HG03469 (cell line): ENCODE measurements at regions not wholly inside any gene's neighbourhood (a gene's known extent, or its start where the extent isn't known, plus 50 kb on each side); places are given as distances from the start of the nearest gene placed in this dataset.
"Not testable (repeated sequence)": the region's sequence is repeated elsewhere in the genome, so short reads cannot be mapped to it uniquely, and the experiment has no call there.

ENCODE experiments used
- ATAC-seq: cut with Tn5 transposase; IDR thresholded peaks from one replicate; pipeline ENCODE4 v1.9.1; 2021; ENCODE audit warnings: mild to moderate bottlenecking, moderate library complexity, moderate number of reproducible peaks; ENCODE audit not compliant: unreplicated experiment

DNA sequence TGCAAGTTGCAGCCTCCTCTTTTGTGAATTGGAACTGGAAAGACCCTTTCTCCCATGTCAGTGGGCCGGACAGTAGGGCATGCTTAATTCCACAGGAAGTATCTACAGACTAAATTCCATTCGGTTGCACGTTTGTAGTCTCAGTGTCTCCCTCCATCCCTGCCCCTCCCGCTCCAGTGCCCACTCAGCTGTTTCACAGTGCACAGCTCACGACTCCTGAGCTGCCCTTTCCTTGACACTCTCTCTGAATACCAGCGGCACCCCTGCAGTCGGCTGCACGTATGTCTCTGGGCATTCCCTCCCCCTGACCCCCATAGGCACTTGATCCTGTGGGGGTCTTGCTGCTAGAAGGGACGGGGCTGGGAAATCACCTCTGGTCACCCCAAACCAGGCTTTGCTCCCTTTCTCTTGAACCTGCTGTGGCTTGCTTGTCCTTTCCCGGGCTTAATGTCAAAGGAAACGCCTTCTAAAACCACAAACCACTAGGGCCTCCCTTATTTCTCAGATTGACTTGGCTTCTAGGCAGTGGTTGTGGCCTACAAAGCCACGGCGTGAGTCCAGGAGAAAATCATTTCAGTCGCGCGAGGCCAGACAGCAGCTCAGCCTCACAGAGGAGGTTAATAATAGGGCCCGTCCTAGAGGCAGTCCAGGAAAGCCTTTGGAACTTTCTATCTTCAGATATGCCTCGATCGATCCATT lies 365.3 kb upstream of the PROX1 start:
- peak; percentile 76 for ATAC-seq

DNA sequence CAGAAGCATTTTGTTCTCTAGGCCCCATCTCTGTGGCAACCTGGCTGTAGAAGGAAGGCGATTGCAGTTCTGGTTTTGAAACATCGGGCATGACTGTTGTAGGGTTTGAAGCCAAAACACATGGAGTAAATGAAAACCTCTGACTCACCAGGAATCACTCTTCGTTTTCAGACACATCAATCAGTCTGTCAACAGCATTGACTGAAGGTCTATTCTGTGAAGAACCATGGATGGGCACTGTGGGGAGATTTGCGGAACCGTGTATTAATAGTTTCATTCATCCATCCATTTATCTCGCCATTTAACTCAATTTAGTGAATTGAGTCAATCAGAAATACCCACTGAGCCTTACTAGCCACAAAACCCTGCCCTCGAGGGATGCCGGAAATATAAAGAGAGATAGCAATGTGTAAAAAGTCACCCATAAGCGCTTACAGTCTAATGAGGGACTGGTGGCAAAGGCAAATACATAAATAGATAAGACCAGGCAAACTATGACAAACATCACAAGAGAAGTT lies 364.6 kb upstream of the PROX1 start:
- ATAC-seq = no peak

DNA sequence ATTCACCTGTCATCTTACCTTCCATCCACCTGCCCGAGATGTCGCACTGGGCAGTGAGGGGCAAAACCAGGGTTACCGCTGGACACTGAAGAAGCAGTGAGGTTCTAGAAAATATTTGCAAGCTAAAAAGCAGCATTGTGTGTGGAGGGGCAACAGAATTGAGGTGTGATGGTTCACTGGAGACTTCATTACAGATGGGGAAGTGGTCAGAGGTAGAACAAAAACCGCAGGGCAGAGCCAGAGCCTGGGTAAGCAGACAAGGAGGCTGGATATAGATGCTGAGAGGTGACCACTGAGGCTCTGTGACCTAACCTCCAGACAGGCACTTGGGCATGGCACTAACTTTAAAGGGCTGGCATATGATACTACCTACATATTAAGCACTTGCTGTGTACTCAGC lies 363.9 kb upstream of the PROX1 start:
- no peak for ATAC-seq

DNA sequence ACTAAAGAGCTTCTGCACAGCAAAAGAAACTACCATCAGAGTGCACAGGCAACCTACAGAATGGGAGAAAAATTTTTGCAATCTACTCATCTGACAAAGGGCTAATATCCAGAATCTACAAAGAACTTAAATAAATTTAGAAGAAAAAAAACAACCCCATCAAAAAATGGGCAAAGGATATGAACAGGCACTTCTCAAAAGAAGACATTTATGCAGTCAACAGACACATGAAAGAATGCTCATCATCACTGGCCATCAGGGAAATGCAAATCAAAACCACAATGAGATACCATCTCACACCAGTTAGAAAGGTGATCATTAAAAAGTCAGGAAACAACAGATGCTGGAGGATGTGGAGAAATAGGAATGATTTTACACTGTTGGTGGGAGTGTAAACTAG lies 351.0 kb upstream of the PROX1 start:
- not testable (repeated sequence) for ATAC-seq

DNA sequence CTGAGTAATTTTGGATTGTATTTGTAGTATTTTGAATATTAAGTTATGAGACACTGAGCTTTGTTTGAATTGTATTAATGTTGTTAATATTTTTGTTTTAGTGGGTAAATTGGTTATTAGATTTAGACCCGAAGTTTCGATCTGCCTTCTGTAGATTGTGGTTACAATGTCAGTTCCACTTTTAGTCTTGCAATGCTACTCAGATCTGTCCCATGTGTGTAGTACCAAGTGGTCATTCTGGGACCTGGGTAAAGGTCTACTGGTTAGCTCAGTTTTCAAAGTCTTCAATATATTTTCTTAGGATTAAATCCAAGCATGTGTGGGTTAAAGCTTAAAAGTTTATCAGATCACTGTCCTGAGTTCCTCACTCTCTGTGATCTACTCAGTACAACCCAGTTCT lies 346.5 kb upstream of the PROX1 start:
- no peak for ATAC-seq

DNA sequence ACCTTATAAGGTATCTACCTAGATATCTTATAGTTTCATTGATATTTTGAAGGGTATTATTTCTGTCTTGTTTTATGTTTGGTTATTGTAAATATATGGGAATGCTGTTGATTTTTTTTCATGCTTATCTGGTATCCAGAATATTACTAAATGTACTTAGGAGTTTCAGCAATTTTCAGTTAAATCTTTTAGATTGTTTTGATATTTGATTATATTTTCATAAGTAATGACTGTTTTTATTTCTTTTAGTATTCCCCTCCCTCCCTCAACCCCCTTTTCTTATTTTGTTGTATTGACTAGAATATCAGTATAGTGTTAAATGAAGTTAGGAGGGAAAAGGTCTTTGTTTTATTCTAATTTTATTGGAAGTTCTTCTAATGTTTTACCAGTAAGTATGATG lies 344.4 kb upstream of the PROX1 start:
- ATAC-seq = no peak

DNA sequence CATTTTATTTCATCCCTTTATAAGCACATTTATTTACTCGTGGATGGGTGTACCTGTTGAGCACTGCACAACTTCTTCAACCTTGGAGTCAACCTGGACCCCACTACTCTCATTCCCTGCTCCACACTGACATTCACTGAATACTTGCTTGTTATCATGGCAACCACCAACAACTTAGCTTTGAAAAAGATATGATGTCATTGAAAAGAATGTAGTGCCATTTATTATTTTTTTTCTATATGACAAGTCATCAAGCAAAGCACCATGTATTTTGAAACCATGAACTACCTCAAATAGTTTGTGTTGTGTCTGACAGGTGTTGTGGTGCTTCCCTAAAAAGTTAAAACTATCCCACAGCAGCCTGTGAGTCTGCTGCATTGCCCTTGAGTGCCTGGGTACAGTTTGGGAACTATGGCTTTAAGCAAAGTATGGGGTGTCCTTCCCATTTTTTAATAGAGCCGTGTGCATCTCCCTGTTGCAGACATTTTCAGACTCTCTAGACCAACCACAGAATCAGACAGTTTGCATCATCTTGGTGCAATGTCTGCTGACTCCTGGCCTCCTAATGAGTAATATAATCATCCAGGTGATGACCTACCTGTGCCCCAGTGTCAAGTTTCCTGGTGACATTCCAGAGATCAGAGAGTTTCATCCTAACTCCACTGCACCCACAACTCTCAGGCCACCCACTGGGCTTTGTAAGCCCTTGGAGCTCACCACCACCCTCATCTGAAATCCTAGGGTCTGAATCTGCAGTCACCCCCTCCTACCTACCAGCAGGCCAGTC lies 339.7 kb upstream of the PROX1 start:
- no peak for ATAC-seq

DNA sequence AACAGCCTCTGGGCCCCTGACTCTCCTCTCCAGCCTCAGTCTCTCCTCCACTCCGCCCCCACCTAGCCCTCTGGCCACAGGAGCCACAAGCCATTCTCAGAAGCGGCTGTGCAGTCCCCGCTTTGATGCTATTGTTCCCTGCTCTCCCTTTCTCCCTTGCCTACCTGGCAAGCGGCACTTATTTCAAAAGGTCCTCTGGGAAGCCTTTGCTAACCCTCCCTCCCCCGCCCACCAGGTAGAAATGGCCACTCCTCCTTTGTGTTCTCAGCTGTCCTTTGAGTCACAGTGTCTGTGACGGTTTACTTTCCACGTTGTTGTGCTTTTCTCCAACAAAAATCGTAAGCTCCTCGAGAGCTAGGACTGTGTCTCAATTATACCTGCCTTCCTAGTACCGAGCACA lies 338.4 kb upstream of the PROX1 start:
- ATAC-seq = no peak

DNA sequence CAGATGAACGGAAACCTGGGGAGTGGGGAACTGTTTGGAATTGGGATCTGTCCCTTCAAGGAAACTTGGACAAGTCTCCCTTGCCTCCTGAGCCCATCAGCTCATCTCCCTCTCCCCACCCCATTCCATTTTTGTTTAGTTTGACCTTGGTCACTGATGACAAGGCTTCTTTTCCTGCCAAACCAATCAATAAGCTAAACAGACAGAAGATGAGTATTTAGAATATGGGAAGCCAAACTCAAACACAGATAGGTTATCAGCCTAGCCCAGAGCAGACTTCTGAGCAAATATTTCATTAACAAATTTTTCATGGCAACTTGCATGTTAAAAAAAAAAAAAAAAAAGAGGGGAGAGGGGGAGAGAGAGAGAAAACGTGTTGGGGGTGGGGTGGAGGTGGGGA lies 337.2 kb upstream of the PROX1 start:
- ATAC-seq = no peak

DNA sequence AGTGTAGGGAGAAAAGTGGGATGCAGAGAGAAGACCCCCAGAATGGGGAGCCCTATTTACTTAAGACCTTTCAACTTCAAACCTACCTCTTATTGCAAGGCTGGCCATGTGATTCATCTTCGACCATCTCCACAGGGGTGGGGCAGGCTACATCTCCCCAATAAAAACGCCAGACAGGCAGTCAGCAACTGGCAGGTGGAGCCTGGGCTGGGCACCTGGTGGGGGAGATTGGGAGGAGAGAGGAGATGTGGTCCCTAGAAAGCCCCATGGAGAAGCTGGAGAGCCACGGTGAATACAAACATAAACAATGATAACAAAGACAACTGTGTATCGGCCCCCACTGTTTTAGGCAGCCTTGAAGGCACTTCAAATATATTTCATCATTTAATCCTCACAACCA lies 336.7 kb upstream of the PROX1 start:
- ATAC-seq = no peak

DNA sequence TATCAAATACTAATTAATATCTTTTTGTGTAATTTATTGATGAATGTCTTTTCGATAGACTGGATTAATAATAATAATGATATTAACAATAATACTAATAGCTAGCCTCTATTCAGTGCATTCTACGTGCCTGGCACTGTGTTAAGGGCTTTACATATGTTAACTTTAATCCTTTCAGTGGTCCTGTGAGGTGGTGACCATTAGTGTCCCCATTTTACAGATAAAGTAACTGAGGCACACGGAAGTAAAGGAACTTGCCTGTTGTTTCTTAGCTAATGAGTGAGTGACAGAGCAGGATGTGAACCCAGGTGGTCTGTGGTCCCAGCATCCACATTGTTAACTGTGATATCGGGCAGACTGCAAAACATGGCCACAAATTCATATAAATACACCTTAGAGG lies 335.7 kb upstream of the PROX1 start:
- ATAC-seq = no peak

DNA sequence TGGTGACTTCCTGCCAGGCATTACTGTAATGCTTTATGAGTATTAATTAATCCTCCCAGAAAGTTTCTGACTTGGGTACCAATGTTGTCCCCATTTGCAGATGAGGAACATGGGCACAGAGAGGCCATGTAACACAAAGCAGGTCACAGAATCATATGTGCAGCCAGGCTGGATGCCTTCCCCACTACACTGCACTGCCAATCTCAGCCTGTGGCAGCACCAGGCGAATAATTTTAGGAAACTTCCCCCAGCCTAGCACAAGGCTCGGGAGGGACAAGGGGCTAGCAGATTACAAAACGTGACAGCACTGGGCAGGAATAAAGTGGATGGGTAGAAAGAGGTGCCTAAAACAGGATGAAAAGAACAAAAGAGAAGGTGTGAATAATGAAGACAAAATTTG lies 331.7 kb upstream of the PROX1 start:
- ATAC-seq = no peak

DNA sequence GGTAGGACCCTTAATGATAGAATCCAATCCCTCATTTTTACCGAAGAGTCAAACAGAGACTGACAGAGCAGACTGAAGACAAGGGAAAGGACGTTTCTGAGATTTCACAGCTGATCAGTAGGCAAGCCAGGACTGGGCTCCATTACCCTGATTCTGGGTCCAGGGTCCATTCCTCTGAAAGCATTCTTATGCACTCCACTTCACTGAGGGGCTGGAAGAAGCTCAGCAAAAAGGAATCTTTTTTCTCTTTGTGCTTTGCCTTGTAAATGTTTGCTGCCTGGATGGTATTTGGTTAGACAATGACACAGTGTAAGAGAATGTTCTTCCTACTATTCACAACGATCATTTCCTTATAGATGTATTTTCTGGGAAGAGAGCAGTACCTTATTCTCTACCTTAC lies 331.3 kb upstream of the PROX1 start:
- no peak for ATAC-seq

DNA sequence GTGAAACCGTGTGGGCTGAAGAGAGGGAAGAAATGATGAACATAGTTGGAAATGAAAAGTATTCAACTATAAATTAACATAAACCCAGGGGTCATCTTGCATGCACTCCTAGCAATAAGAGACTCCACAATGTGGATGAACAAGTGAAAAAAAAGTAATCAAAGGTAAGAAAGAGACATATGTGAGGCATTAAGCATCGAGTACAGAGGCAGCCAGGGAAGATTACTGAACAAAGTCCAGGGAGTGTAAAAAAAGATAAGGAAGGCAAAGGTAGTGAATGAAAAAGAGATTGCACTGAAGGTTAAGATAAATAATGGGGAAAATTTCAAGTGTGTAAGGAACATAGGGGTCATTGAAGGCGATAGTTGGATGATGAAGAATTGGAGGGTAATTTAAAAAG lies 330.8 kb upstream of the PROX1 start:
- no peak for ATAC-seq

DNA sequence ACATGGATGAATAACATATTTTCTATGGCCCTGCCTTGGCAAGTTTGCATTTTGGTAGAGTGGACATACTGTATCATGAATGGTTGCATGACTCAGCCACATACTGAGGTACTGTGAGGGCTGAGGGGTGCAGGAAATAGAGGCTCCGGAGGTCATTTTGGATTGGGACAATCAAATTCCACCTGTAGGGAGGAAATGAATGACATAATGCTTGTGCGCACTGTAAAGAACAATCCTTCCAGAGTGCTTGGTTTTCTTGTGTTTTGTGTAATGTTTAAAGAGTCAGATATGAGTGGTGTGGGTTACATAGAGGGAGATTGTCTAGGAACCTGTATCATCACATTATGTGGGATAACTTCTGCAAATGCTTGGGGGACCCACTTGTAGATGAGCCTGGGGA lies 329.9 kb upstream of the PROX1 start:
- no peak for ATAC-seq

DNA sequence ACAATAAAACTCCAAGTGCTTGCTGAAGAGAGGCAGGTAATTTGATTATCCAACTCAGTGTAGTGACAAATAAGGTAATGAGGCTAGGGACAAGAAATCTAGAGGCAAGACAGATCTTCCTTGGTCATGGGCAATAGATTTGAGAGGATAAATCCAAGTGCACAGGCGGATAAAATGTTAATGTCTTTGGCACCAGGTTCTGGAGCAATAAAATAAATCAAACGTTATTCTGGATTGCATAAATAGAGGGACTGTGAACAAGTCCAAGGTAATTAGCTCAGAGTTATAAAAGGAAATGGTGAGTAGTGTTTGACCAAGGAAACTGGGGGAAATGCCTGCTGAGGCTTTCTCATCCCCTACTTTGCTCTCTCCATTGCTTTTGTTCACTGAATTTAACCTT lies 329.3 kb upstream of the PROX1 start:
- no peak for ATAC-seq

DNA sequence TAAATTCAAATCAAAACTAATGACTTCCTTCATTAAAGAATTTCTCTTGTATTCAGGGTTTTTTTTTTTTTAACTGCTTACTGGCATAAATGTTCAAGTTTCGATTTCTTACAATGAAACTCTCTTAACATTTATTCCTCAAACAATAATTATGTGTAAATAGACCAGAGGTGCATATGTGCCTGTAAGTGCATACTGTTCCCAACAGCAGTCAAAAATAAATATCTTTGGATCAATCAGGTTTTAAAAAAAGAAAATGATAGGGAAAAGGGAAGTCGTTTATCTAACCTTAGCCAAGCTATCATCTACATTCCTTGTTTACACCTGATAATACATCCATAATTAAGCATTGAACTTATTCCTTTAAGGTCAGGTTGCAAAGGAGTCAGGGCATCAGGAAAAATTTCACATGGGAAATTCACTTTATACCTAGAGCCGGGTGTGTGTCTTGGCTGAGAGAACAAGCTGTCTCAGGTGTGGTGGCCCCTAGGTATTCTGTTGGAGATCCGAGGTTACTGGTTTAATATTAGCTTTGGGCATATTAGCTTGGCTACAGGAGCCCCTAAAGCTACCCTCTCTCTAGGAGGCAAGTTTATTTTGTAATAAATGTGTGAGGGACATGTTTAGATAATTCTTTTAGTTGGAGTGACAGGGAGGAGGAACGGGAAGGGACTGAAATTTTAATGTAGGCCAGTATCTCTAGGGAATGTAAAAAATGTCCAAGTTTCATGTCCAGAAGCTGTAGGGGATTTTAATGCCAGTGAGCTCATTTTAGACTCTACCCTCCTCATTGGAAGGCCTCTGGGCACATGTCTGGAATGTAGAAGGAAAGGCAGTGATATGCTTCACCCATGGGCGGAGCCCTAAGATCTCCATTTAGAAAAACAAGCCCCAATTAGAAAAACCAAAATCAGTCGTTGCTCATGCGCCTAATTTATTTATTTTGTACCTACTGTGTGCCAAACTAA lies 327.9 kb upstream of the PROX1 start:
- no peak for ATAC-seq

DNA sequence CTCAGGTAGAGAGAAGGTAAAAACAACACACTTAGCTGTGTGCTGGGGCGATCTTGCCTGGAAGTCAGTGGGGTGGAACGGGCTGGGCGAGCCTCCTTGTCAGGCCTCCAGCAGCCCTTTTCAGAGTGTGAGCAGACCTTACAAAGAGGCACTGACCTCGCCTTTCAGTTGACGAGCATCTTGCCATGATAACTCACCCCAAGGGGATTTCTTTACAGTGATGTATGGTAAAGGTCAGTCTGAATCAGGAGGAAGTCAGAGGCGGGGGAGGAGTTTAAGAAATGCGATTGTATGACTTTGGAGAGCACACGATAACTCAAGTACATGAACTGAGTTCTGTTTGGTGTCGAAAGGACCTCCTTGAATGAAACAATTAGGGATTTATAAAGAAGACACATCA lies 326.5 kb upstream of the PROX1 start:
- ATAC-seq = no peak

DNA sequence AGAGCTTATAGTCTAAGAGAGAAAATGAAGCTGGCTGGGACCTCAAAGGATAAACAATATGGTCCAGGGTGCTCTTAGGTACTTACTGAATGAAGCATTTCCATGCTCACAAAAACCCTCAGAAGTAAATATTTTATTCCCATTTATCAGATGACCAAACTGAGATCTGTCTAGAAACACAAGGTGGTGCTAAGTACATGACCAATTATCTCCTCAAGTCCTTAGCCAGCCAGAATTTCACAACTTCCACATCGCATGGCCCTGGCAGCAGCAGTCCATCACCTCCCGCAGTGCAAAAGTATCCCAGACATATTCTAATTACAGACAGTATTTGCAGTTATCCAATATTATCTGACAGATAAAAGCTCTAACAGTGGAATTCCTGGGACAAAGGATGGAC lies 321.7 kb upstream of the PROX1 start:
- no peak for ATAC-seq

DNA sequence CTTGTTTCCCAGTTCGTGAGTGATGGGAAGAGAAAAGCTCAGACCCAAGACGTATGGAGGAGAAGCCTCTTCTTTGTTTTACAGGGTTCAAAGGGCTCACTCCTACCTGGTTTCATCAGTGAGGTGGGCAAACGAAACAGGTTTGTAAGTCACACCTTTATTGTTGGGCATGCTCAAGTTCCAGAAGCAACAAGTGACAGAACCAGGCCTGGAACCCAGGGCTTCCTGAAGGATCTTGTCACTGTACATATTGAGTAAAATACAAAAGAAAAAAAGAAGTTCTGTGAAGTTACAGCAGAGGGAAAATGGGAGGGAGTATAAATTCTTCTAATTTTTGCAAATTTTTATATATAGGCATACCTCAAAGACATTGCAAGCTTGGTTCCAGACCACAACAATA lies 320.9 kb upstream of the PROX1 start:
- no peak for ATAC-seq

DNA sequence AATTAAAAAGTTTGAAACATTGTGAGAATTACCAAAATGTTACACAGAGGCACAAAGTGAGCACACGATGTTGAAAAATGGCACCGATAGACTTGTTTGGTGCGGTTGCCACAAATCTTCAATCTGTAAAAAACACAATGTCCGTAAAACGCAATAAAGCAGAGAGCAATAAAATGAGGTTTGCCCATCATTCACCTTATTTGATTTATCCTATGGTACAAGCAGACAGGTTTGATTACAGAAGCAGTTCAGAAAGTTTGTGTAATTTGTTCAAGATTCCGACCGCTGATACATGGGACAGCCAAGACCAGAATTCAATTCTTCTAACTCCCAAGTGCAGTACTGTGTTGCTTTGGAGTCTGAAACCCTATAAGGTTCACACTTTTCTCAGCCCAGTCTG lies 318.3 kb upstream of the PROX1 start:
- ATAC-seq = no peak
